ENCODE measurements at regions not wholly inside any gene's neighbourhood (a gene's known extent, or its start where the extent isn't known, plus 50 kb on each side); places are given as distances from the start of the nearest gene placed in this dataset.

DNA sequence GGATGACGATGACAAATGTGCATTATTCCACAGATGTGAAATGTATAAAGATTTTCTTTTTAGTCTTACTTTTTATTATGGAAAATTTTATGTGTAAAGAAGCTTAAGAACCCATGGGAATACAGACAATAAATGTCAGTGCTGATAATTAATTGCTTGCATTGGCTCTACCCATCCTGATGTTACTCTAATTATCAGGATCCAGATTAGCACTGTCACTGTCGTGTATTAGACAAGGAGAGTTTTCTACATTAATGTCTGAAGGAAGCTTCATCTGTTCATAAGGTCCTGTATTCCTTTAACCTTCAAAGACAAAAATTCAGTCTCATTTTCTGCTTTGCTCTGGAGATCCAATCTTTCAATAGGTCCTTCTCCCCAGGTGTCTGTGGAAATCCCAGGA, 259.1 kb upstream of the ADAMTS5 start:
- no peak for ATAC-seq

DNA sequence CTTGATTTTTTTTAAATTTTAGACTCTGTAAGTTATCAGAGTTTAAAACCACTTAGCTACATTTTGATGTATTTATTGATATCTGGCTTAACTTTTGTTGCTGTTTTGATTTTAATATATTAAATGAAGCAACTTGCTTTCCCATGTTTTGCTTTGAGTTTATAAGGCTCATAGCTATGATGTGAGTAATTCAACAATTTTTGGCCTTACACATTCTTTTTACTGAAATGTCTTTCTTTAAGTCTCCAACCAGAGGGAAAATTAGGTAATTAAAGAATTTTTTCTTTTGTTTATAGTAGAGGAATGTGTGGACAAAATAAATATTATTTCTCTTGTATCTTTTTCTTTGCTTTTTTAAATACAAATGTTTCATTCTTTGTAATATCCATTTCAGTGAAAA, 258.3 kb upstream of the ADAMTS5 start:
- intact Hi-C loops (cut with DNase I): no loop called here
- TF ChIP-seq, protein P1, sequence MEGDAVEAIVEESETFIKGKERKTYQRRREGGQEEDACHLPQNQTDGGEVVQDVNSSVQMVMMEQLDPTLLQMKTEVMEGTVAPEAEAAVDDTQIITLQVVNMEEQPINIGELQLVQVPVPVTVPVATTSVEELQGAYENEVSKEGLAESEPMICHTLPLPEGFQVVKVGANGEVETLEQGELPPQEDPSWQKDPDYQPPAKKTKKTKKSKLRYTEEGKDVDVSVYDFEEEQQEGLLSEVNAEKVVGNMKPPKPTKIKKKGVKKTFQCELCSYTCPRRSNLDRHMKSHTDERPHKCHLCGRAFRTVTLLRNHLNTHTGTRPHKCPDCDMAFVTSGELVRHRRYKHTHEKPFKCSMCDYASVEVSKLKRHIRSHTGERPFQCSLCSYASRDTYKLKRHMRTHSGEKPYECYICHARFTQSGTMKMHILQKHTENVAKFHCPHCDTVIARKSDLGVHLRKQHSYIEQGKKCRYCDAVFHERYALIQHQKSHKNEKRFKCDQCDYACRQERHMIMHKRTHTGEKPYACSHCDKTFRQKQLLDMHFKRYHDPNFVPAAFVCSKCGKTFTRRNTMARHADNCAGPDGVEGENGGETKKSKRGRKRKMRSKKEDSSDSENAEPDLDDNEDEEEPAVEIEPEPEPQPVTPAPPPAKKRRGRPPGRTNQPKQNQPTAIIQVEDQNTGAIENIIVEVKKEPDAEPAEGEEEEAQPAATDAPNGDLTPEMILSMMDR (IDR thresholded peaks at IDR 0.05): no peak
- H3K27ac ChIP-seq: no peak overlapping the region
- no peaks in the 10 kb centered on the region for H3K9me3 ChIP-seq
- no peak for ATAC-seq
- H3K4me1 ChIP-seq: no peaks in the 10 kb centered on the region
- H3K27me3 ChIP-seq (ENCODE audit: insufficient read depth in 3 of 3, low read length in 2 of 3): no peaks in the 10 kb centered on the region
- no peak for DNase-seq
- no peaks in the 10 kb centered on the region for H3K36me3 ChIP-seq (ENCODE audit: insufficient read depth in 1 of 2, low read depth in 1 of 2)
- no peak overlapping the region for H3K4me3 ChIP-seq

More for the DNA sequence above, 259.1 kb upstream of the ADAMTS5 start:
- Histone ChIP-seq H3K27me3 (ENCODE audit: insufficient read depth in 3 of 3, low read length in 2 of 3) (no peaks in the 10 kb centered on the region), H3K9me3 (no peaks in the 10 kb centered on the region), H3K4me3 (no peak overlapping the region), H3K36me3 (ENCODE audit: insufficient read depth in 1 of 2, low read depth in 1 of 2) (no peaks in the 10 kb centered on the region), H3K27ac (no peak overlapping the region), H3K4me1 (no peaks in the 10 kb centered on the region)
- WGBS, 3 donors: 70 to 81% (median 71%) methylated on average over 2 of the region's 2 CpGs
- no peak for DNase-seq
- intact Hi-C loops (cut with DNase I): no loop called here
- TF ChIP-seq, protein P1 (IDR thresholded peaks at IDR 0.05): no peak

DNA sequence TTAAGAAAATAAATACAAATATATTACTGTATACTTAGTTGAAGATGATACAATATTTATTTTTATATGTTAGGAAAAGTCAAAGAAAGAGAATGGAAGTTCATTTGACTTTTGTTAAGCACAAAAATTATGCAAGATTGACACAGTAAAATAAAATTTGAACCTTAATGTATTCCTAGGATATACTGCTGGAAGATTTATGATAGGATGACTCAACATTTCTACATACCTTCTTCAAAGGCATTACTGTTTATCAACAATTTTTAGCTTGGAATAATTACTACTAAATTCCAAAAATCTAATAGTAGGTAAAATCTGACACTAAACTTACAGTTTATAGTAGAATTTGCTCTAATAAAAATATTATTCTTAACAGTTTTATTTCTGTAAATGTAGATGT, 257.3 kb upstream of the ADAMTS5 start:
- TF ChIP-seq, protein P1 (IDR thresholded peaks at IDR 0.05): no peak
- no peaks in the 10 kb centered on the region for H3K27me3 ChIP-seq (ENCODE audit: insufficient read depth in 3 of 3, low read length in 2 of 3)
- H3K4me1 ChIP-seq: no peaks in the 10 kb centered on the region
- H3K4me3 ChIP-seq: no peak overlapping the region
- no peak overlapping the region for H3K27ac ChIP-seq
- no peaks in the 10 kb centered on the region for H3K36me3 ChIP-seq (ENCODE audit: insufficient read depth in 1 of 2, low read depth in 1 of 2)
- H3K9me3 ChIP-seq: no peaks in the 10 kb centered on the region
- no peak for ATAC-seq
- no peak for DNase-seq
- intact Hi-C loops (cut with DNase I): no loop called here

DNA sequence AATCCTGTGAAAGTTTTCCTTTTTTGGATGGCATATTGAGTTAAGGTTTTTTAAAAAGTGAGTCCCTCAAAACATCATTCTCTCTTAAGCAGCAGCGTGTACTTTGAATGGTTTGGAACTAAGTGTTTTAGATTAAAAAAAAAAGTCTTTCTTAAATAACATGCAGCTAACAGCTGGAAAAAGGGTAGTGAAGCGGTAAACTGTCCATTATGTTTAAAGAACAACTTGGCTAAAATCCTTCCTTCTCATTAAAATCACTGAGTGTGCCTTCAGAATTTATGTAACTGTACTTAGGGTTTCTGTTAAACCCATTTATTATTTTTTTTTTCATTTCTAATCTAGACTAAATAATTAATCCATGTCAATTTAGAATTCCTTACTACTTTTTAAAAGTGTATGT, 254.2 kb upstream of the ADAMTS5 start:
- ATAC-seq (no peak), DNase-seq (no peak)
- 46 to 69% (median 66%) methylated on average over 2 of the region's 2 CpGs for WGBS, 3 donors
- Histone ChIP-seq H3K9me3 (no peaks in the 10 kb centered on the region), H3K27ac (no peak overlapping the region), H3K4me1 (no peaks in the 10 kb centered on the region), H3K36me3 (ENCODE audit: insufficient read depth in 1 of 2, low read depth in 1 of 2) (no peaks in the 10 kb centered on the region), H3K4me3 (no peak overlapping the region), H3K27me3 (ENCODE audit: insufficient read depth in 3 of 3, low read length in 2 of 3) (no peaks in the 10 kb centered on the region)
- intact Hi-C loops (cut with DNase I): no loop called here
- TF ChIP-seq, protein P1 (IDR thresholded peaks at IDR 0.05): no peak

DNA sequence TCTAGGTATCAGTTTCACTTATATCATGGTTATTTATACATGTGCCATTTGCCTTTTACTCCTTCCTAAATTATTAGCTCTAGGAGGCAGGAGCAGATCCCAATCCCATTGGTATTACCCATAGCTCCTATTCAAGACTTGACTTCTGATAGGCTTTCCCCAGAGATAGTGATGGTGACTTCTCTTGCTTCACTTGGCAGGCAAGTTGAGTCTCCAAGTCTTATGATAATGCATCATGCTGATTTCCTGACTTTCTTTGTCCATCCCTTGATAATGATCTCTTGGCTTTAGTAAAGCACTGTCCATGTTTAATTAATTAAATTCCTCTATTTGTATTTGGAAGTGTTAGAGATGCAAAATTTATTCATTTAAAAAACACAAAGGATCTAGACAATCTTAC, 253.5 kb upstream of the ADAMTS5 start:
- intact Hi-C loops (cut with DNase I): no loop called here
- H3K9me3 ChIP-seq: no peaks in the 10 kb centered on the region
- DNase-seq (no peak), ATAC-seq (no peak)
- no peak overlapping the region for H3K27ac ChIP-seq
- H3K4me3 ChIP-seq: no peak overlapping the region
- H3K4me1 ChIP-seq: no peaks in the 10 kb centered on the region
- H3K36me3 ChIP-seq (ENCODE audit: insufficient read depth in 1 of 2, low read depth in 1 of 2): no peaks in the 10 kb centered on the region
- no peaks in the 10 kb centered on the region for H3K27me3 ChIP-seq (ENCODE audit: insufficient read depth in 3 of 3, low read length in 2 of 3)
- TF ChIP-seq, protein P1 (IDR thresholded peaks at IDR 0.05): no peak

All from psoas muscle (tissue), 7 donors.